ENCODE measurements at regions not wholly inside any gene's neighbourhood (a gene's known extent, or its start where the extent isn't known, plus 50 kb on each side); places are given as distances from the start of the nearest gene placed in this dataset.
"Not testable (repeated sequence)": the region's sequence is repeated elsewhere in the genome, so short reads cannot be mapped to it uniquely, and the experiment has no call there.

- Histone ChIP-seq H3K36me3 (no peaks in the 10 kb centered on the region), H3K27me3 (no peaks in the 10 kb centered on the region), H3K27ac (no peak overlapping the region), H3K9me3 (no peaks in the 10 kb centered on the region), H3K4me1 (no peaks in the 10 kb centered on the region), H3K4me3 (no peak overlapping the region)
- DNase-seq (ENCODE audit: low spot score in 2 of 2), result no peak
- no peak for TF ChIP-seq CTCF (IDR thresholded peaks at IDR 0.05)
- TF ChIP-seq EP300 (IDR thresholded peaks at IDR 0.05), result no peak
- no peak for TF ChIP-seq POLR2A (IDR thresholded peaks at IDR 0.05)
- no peak for TF ChIP-seq POLR2AphosphoS5 (IDR thresholded peaks at IDR 0.05)
These were observed 284.8 kb downstream of the TEX13C start for GRCh38 chrX:125604448-125604847.

- no peaks in the 10 kb centered on the region for H3K9me3 ChIP-seq
- H3K36me3 ChIP-seq, result no peaks in the 10 kb centered on the region
- no peak overlapping the region for H3K27ac ChIP-seq
- no peaks in the 10 kb centered on the region for H3K27me3 ChIP-seq
- 81% methylated on average over 2 of the region's 2 CpGs for WGBS
- no peak for TF ChIP-seq POLR2AphosphoS5 (IDR thresholded peaks at IDR 0.05)
- TF ChIP-seq POLR2A (IDR thresholded peaks at IDR 0.05), result no peak
- no peak for TF ChIP-seq EP300 (IDR thresholded peaks at IDR 0.05)
- no peak for TF ChIP-seq CTCF (IDR thresholded peaks at IDR 0.05)
- no peaks in the 10 kb centered on the region for H3K4me1 ChIP-seq
- H3K4me3 ChIP-seq, result no peak overlapping the region
- no peak for DNase-seq (ENCODE audit: low spot score in 2 of 2)
These were observed 285.5 kb downstream of the TEX13C start for GRCh38 chrX:125605145-125605544.

GRCh38 chrX:125614591-125615343 lies 295.1 kb downstream of the TEX13C start:
- H3K27ac ChIP-seq; H3K27me3 ChIP-seq; H3K36me3 ChIP-seq; DNase-seq (ENCODE audit: low spot score in 2 of 2); H3K4me1 ChIP-seq; H3K4me3 ChIP-seq; H3K9me3 ChIP-seq: not testable (repeated sequence)
- 88% methylated on average over 18 of the region's 29 CpGs for WGBS

- Histone ChIP-seq H3K36me3 (no peaks in the 10 kb centered on the region), H3K27me3 (no peaks in the 10 kb centered on the region), H3K27ac (no peak overlapping the region), H3K9me3 (no peaks in the 10 kb centered on the region), H3K4me3 (no peak overlapping the region), H3K4me1 (no peaks in the 10 kb centered on the region)
- no peak for TF ChIP-seq POLR2AphosphoS5 (IDR thresholded peaks at IDR 0.05)
- no peak for TF ChIP-seq CTCF (IDR thresholded peaks at IDR 0.05)
- TF ChIP-seq EP300 (IDR thresholded peaks at IDR 0.05), result no peak
- TF ChIP-seq POLR2A (IDR thresholded peaks at IDR 0.05), result no peak
- WGBS, result 86% methylated on average over 6 of the region's 7 CpGs
- DNase-seq (ENCODE audit: low spot score in 2 of 2), result no peak
These were observed 301.3 kb downstream of the TEX13C start for GRCh38 chrX:125620715-125621587.

GRCh38 chrX:125621588-125621927 lies 301.9 kb downstream of the TEX13C start:
- DNase-seq (ENCODE audit: low spot score in 2 of 2), result no peak
- whole genome bisulfite sequencing, result 85% methylated on average over 4 of the region's 4 CpGs
- Histone ChIP-seq H3K4me1 (no peaks in the 10 kb centered on the region), H3K4me3 (no peak overlapping the region), H3K27me3 (no peaks in the 10 kb centered on the region), H3K9me3 (no peaks in the 10 kb centered on the region), H3K36me3 (no peaks in the 10 kb centered on the region), H3K27ac (no peak overlapping the region)
- TF ChIP-seq CTCF (IDR thresholded peaks at IDR 0.05), result no peak
- no peak for TF ChIP-seq EP300 (IDR thresholded peaks at IDR 0.05)
- TF ChIP-seq POLR2AphosphoS5 (IDR thresholded peaks at IDR 0.05), result no peak
- TF ChIP-seq POLR2A (IDR thresholded peaks at IDR 0.05), result no peak
